HG02571 (cell line): ENCODE measurements at regions not wholly inside any gene's neighbourhood (a gene's known extent, or its start where the extent isn't known, plus 50 kb on each side); places are given as distances from the start of the nearest gene placed in this dataset.
"Not testable (repeated sequence)": the region's sequence is repeated elsewhere in the genome, so short reads cannot be mapped to it uniquely, and the experiment has no call there.

Experiments used
- ATAC-seq: cut with Tn5 transposase; IDR thresholded peaks from one replicate; pipeline ENCODE4 v1.9.1; 2021; ENCODE audit warnings: mild to moderate bottlenecking, moderate library complexity; ENCODE audit not compliant: unreplicated experiment

GRCh38 chr5:163874912-163875311 is 369.5 kb downstream of the MAT2B start:
- ATAC-seq = not testable (repeated sequence)

GRCh38 chr5:163877865-163878264 is 372.4 kb downstream of the MAT2B start:
- ATAC-seq = no peak

- no peak for ATAC-seq
Measured at GRCh38 chr5:163878490-163878889, 373.1 kb downstream of the MAT2B start.

DNA sequence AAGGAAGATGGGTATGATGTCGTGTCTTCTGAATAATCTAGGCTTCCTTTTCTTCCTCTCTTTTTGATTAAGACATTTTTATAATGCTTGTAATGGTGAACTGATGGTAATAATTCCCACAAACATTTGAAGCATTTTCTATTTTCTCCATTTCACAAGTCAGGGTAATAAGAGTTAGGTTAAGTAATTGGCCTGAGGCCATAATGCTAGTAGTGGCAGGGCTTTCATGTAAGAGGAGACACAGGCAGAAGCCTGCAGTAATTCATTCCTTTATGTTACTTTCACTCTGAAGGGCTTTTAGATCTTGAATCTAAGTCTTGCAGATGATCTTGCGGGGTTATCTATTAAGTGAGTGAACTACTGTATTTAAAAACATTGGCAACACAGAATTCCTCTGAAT is 374.9 kb downstream of the MAT2B start:
- ATAC-seq = no peak

GRCh38 chr5:163885117-163885516 is 379.7 kb downstream of the MAT2B start:
- no peak for ATAC-seq

- ATAC-seq = no peak
Measured at GRCh38 chr5:163887854-163888253, 382.4 kb downstream of the MAT2B start.

- ATAC-seq = no peak
Measured at GRCh38 chr5:163888366-163888765, 382.9 kb downstream of the MAT2B start.

DNA sequence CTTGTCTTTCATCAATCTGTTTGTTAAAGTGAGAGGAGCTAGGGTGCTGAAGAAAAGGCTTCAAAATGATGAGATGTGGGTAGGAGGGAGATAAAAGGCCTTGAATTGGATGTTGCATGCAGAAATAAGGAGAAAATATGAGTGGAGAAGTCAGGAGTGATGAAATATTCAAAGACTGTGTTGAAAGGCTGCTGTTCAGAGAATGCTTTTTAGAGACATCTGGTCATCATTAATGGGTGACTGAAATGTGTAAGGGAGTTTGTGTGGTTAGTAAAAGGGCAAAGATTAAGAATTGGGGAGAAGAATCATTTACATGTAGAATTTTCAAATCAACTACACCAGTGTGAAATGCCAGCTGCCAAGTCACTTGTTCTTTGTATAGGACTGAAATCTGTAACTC is 383.9 kb downstream of the MAT2B start:
- no peak for ATAC-seq

- ATAC-seq = no peak
Measured at GRCh38 chr5:163890261-163890660, 384.8 kb downstream of the MAT2B start.

DNA sequence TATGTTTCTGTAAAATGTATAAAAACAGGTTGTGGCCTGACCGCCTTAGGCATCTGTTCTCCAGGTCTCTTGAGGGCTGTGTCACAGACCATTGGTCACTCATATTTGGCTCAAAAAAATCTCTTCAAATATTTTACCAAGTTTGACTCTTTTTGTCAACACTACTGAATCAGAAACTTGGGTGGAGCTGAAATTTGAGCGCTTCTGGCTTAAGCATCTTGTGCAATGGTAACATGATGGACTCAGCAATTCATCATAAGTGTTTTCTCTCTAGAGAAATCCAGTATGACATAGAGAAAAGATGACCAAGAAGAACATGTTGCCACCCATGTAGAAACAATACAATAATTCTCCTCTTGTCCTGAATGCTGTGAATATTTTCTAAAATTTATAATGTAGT is 387.9 kb downstream of the MAT2B start:
- ATAC-seq = no peak

GRCh38 chr5:163894645-163895044 is 389.2 kb downstream of the MAT2B start:
- ATAC-seq = no peak

DNA sequence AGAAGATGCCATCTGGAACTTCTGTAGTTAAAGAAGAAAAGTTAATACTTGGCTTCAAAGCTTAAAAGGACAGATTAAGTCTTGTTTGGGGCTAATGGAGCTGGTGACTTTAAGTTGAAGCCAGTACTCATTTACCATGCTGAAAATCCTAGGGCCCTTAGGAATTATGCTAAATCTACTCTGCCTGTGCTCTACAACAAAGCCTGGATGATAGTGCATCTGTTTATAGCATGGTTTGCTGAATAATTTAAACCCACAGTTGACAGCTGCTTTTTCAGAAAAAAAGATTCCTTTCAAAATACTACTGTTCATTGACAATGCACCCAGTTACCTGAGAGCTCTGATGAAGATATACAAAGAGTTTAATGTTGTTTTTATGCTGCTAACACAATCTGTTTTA is 393.5 kb downstream of the MAT2B start:
- ATAC-seq = no peak

GRCh38 chr5:163907783-163908182 is 402.4 kb downstream of the MAT2B start:
- not testable (repeated sequence) for ATAC-seq

GRCh38 chr5:163908253-163908652 is 402.8 kb downstream of the MAT2B start:
- no peak for ATAC-seq

- ATAC-seq = no peak
Measured at GRCh38 chr5:163910226-163910625, 404.8 kb downstream of the MAT2B start.

DNA sequence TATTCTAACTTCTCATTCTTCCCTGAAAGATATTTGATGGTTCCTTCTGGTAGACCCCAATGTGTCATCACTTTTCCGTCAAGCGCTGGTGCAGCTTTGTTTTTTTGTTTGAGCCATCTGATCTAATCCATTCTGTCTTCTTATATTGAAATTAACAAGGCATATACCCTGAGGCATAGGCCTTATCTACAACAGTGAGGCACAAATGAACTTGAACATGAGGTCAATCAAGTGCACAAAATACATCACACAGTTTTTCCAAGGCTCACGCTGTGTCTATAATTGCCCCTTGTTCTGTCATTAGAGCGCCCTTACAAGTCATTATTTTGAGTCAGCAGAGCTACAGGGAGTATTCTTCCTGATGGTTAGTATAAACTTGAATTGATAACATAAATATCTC is 406.6 kb downstream of the MAT2B start:
- no peak for ATAC-seq

DNA sequence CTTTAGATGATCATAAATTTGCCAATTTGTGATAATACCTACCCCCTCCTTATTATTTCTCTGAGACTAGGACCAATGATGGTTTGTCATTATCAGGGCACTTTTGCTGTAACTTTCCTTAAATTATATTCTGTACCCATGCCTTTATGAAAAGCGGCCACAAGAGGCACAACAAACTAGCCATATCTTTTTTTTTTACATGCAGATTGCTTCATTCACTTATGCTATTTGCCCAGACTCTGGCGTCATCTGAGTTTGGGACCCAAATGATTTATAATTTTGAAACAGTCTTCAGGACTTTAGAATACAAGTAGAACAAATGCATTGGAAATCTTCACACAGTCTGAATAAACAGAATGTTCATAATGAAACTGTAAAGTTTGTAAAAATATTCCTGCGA is 408.1 kb downstream of the MAT2B start:
- ATAC-seq = no peak

DNA sequence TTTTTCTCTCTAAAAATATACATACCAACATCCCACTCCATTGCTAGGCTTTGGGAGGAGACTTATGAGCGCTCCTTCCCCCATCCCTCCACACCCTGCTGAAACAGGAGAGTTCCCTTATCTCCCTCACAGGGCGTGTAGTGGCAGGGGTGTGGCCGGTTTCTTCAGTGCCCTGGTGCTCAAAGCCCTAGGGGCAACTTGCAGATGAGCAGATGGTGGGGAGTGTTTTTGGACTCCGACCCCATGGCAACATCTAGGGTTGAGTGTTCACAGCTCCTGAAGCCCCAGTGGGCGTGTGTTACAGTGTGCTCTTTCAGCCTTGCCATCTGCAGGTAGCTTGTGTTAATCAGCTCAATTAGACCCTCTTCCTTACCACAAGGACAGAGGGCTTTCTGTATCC is 409.5 kb downstream of the MAT2B start:
- ATAC-seq = peak; percentile 39

- ATAC-seq = peak; percentile 64
Measured at GRCh38 chr5:163915481-163915961, 410.1 kb downstream of the MAT2B start.

GRCh38 chr5:163916376-163916775 is 411.0 kb downstream of the MAT2B start:
- peak; percentile 87 for ATAC-seq

DNA sequence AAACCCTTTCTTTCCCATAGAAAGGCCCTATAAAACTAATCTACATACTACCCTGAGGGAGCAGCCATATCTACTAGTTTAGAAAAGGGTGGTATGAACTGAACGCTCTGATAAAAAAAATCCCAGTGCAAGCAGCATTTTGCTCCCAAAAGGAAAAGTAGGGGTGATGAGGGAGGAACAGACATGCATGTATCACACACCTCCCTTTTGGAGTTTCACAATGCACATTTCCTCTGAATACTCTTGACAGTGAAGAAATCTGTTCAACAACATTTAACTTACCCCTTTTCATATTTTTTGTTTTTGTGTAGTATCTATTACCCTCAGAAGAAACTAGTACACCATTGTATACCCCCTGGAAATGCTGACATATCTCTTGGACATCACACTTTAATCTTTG is 411.4 kb downstream of the MAT2B start:
- no peak for ATAC-seq

- ATAC-seq = no peak
Measured at GRCh38 chr5:163917747-163918146, 412.3 kb downstream of the MAT2B start.

DNA sequence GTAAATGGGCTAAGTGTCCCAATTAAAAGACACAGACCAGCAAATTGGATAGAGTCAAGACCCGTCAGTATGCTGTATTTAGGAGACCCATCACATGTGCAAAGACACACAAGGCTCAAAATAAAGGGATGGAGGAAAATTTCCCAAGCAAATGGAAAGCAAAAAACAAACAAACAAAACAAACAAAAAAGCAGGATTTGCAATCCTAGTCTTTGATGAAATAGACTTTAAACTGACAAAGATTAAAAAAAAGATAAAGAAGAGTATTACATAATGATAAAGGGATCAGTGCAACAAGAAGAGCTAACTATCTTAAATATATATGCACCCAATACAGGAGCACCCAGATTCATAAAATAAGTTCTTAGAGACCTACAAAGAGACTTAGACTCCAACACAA is 429.6 kb downstream of the MAT2B start:
- ATAC-seq = not testable (repeated sequence)

- ATAC-seq = no peak
Measured at GRCh38 chr5:163938595-163938994, 433.2 kb downstream of the MAT2B start.
